ENCODE measurements at regions not wholly inside any gene's neighbourhood (a gene's known extent, or its start where the extent isn't known, plus 50 kb on each side); places are given as distances from the start of the nearest gene placed in this dataset.

- TF ChIP-seq CTCF (conservative IDR thresholded peaks at IDR 0.05 in 1 of 2, IDR thresholded peaks at IDR 0.05 in 1 of 2; ENCODE audit: extremely low read depth in 1 of 2, insufficient read depth in 1 of 2, low read depth in 1 of 2, low read length in 2 of 2) (no peak), EZH2 (IDR thresholded peaks at IDR 0.05; ENCODE audit: borderline replicate concordance, low read length) (no peak)
These were observed 265.4 kb upstream of the UBE2E3 start for GRCh38 chr2:180715044-180715443.

Data from mammary epithelial cell (primary cell).